HepG2 (cell line): ENCODE measurements at regions not wholly inside any gene's neighbourhood (a gene's known extent, or its start where the extent isn't known, plus 50 kb on each side); places are given as distances from the start of the nearest gene placed in this dataset.

Source experiments
- ATAC-seq: fragments of 200-7000 bp; cut with Tn5 transposase; 3 replicates; pipeline ENCODE4 v1.9.1; 2020; ENCODE audit warnings: mild to moderate bottlenecking, moderate library complexity
- BruUV-seq: library from RNA; stranded (reverse); fragments of 400-500 nt; replicated peaks from 2 replicates; lab custom pipeline; 2021; lab: Mats Ljungman, UMichigan
- CTCF ChIA-PET: fragments of 300-600 bp; formaldehyde crosslinking; extraction: SDS; loops from one replicate; lab custom pipeline; 2021; ENCODE audit warnings: low total read pairs, inconsistent platforms, low intra/inter-chr PET ratio; lab: Yijun Ruan, JAX
- POLR2A ChIA-PET: fragments of 350-600 bp; sonication (Branson Sonifier 250); formaldehyde crosslinking; loops from one replicate; lab custom pipeline; 2020; ENCODE audit warnings: antibody characterized with exemption, inconsistent platforms; lab: Yijun Ruan, JAX
- DNase-seq: peaks from one replicate; pipeline ENCODE4 v3.0.0-alpha.2; 2015; ENCODE audit warnings: low spot score
- FAIRE-seq: peaks from 3 replicates; lab custom pipeline; 2011; peaks lifted over from hg19 to GRCh38; lab: Jason Lieb, UNC
- H2AFZ ChIP-seq: one replicate; pipeline ENCODE4 v1.6.1; 2011; ENCODE audit warnings: low read length, inconsistent platforms
- H3K27ac ChIP-seq: fragments of 300-600 bp; 3 replicates; pipeline ENCODE4 v1.8.0; 2011; ENCODE audit warnings: mixed run types, mild to moderate bottlenecking, mixed read lengths, low read length, inconsistent platforms; ENCODE audit not compliant: insufficient read depth; ENCODE audit errors: extremely low read length
- H3K27me3 ChIP-seq, 2 experiments: fragments of 200-600 bp in 1 of 2; 2 replicates in 1 of 2; 3 replicates in 1 of 2; pipeline versions ENCODE4 v1.6.0 to v1.8.0; 2011; ENCODE audit warnings: low read length in 2 of 2, mild to moderate bottlenecking in 2 of 2, moderate library complexity in 2 of 2, inconsistent platforms in 1 of 2; ENCODE audit not compliant: insufficient read depth in 2 of 2, control insufficient read depth in 1 of 2
- H3K36me3 ChIP-seq, 2 experiments: fragments of 200-600 bp in 1 of 2; replicated peaks in 1 of 2; 2 replicates in 1 of 2; 3 replicates in 1 of 2; pipeline versions ENCODE4 v1.5.1 to v1.8.0; 2011; ENCODE audit warnings: low read length in 2 of 2, inconsistent platforms in 1 of 2; ENCODE audit not compliant: insufficient read depth in 2 of 2, control insufficient read depth in 1 of 2
- H3K4me1 ChIP-seq: 2 replicates; pipeline ENCODE4 v1.5.1; 2012; ENCODE audit warnings: low read length, inconsistent platforms; ENCODE audit not compliant: insufficient read depth
- H3K4me2 ChIP-seq: 2 replicates; pipeline ENCODE4 v1.6.0; 2011; ENCODE audit warnings: low read depth, low read length, inconsistent platforms
- H3K4me3 ChIP-seq, 3 experiments: fragments of 200-600 bp in 1 of 3; sonication (generic), shearing (Covaris generic) in 1 of 3; replicated peaks in 1 of 3; 2 replicates each; pipeline ENCODE4 v1.5.1; 2011 to 2016; ENCODE audit warnings: low read length in 3 of 3, inconsistent platforms in 2 of 3, low read depth in 2 of 3, mild to moderate bottlenecking in 2 of 3, control low read depth in 1 of 3, mixed read lengths in 1 of 3; ENCODE audit not compliant: insufficient read depth in 1 of 3
- H3K79me2 ChIP-seq: one replicate; pipeline ENCODE4 v1.6.1; 2011; ENCODE audit warnings: low read length, inconsistent platforms; ENCODE audit not compliant: insufficient read depth
- H3K9ac ChIP-seq: 2 replicates; pipeline ENCODE4 v1.6.0; 2011; ENCODE audit warnings: mild to moderate bottlenecking, low read depth, low read length, inconsistent platforms; ENCODE audit not compliant: insufficient read depth
- H3K9me3 ChIP-seq: 2 replicates; pipeline ENCODE4 v1.5.1; 2012; ENCODE audit warnings: mild to moderate bottlenecking, low read length
- H4K20me1 ChIP-seq: 2 replicates; pipeline ENCODE4 v1.6.0; 2011; ENCODE audit warnings: inconsistent platforms, mild to moderate bottlenecking, low read length, moderate library complexity; ENCODE audit not compliant: insufficient read depth
- ADNP ChIP-seq: sonication (generic); formaldehyde crosslinking; IDR thresholded peaks from 2 replicates; pipeline ENCODE4 v1.4.0; 2020; ENCODE audit warnings: missing genetic modification reagents
- EED ChIP-seq: sonication (generic); formaldehyde crosslinking; IDR thresholded peaks from 2 replicates; pipeline ENCODE4 v1.5.0; 2020; ENCODE audit warnings: mild to moderate bottlenecking, missing genetic modification reagents
- FLYWCH1 ChIP-seq: sonication (generic); formaldehyde crosslinking; IDR thresholded peaks from 2 replicates; pipeline ENCODE4 v1.8.1; 2023; ENCODE audit warnings: mild to moderate bottlenecking, missing genetic modification reagents
- KAT8 ChIP-seq: IDR thresholded peaks from 2 replicates; pipeline ENCODE4 v1.6.1; 2016; ENCODE audit warnings: missing genetic modification reagents, missing compliant biosample characterization
- PRPF4 ChIP-seq: fragments of 200-400 bp; formaldehyde crosslinking; IDR thresholded peaks from 2 replicates; pipeline ENCODE4 v1.6.1; 2016; ENCODE audit warnings: low read length, low read depth; ENCODE audit not compliant: poor library complexity, severe bottlenecking
- ZNF232 ChIP-seq: sonication (generic); formaldehyde crosslinking; IDR thresholded peaks from 2 replicates; pipeline ENCODE4 v1.4.0; 2020; ENCODE audit warnings: missing genetic modification reagents, borderline replicate concordance
- ZSCAN9 ChIP-seq: IDR thresholded peaks from 2 replicates; pipeline ENCODE4 v1.6.1; 2016; ENCODE audit warnings: borderline replicate concordance
- WGBS: methylation state at CpG from one replicate; pipeline ENCODE4 v1.1.6; 2017; ENCODE audit warnings: low lambda C conversion rate; 5-methylcytosine and 5-hydroxymethylcytosine counted together
- in situ Hi-C: cut with HindIII; loops from 2 replicates; pipeline ENCODE4 v1.10.0; 2017; ENCODE audit warnings: low pct_unique_long_range_greater_than_20kb; ENCODE audit not compliant: extremely low pct_ligation_motif_present
- intact Hi-C: fragments of 100-400 bp; cut with micrococcal nuclease; formaldehyde crosslinking; loops from one replicate; pipeline ENCODE4 v1.10.0; 2022; ENCODE audit not compliant: unreplicated experiment
- TF ChIP-seq, protein P1 (sequence below): sonication (generic); formaldehyde crosslinking; IDR thresholded peaks from 2 replicates; pipeline ENCODE4 v1.8.0; 2022; ENCODE audit warnings: missing genetic modification reagents, mild to moderate bottlenecking, inconsistent platforms, borderline replicate concordance
- TF ChIP-seq, protein P2 (sequence below): IDR thresholded peaks from 2 replicates; pipeline ENCODE4 v1.6.1; 2016; ENCODE audit warnings: mild to moderate bottlenecking, missing biosample characterization, missing genetic modification reagents
- TF ChIP-seq, protein P3 (sequence below): sonication (generic); formaldehyde crosslinking; IDR thresholded peaks from 2 replicates; pipeline ENCODE4 v1.5.0; 2020; ENCODE audit warnings: mild to moderate bottlenecking, missing genetic modification reagents
- TF ChIP-seq, protein P4 (sequence below): sonication (generic); formaldehyde crosslinking; IDR thresholded peaks from 2 replicates; pipeline ENCODE4 v1.5.1; 2020; ENCODE audit warnings: mild to moderate bottlenecking, missing genetic modification reagents, borderline replicate concordance

DNA sequence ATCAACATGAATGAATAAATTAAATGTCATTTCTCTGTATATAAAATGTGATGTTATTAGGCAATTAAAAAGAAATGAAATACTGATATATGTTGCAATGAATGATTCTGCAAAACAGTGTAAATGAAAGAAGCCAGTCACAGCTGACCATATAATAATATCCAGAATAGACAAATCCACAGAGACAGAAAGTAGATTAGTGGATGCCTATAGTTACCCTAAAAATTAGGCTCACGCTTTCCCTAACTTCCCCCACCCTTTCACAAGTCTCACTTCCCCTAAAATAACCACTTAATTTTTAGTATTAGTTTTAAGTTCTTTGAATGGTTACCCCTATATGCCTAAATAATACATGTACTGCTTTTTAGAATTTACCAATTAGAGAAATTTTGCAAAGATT lies 348.9 kb upstream of the FAR2 start (continued):
- TF ChIP-seq, protein P1, sequence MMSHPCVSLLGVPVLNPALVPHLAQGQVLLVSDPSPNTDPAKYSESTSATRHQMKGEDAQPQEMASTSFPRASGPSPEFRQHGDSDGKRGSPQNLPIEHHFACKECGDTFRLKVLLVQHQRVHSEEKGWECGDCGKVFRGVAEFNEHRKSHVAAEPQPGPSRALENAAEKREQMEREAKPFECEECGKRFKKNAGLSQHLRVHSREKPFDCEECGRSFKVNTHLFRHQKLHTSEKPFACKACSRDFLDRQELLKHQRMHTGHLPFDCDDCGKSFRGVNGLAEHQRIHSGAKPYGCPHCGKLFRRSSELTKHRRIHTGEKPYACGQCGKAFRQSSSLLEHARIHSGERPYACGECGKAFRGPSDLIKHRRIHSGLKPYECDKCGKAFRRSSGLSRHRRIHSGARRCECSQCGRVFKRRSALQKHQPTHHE (CRISPR knock-in tag): no peak
- TF ChIP-seq KAT8: no peak
- TF ChIP-seq, all 625 proteins: peak for 0

DNA sequence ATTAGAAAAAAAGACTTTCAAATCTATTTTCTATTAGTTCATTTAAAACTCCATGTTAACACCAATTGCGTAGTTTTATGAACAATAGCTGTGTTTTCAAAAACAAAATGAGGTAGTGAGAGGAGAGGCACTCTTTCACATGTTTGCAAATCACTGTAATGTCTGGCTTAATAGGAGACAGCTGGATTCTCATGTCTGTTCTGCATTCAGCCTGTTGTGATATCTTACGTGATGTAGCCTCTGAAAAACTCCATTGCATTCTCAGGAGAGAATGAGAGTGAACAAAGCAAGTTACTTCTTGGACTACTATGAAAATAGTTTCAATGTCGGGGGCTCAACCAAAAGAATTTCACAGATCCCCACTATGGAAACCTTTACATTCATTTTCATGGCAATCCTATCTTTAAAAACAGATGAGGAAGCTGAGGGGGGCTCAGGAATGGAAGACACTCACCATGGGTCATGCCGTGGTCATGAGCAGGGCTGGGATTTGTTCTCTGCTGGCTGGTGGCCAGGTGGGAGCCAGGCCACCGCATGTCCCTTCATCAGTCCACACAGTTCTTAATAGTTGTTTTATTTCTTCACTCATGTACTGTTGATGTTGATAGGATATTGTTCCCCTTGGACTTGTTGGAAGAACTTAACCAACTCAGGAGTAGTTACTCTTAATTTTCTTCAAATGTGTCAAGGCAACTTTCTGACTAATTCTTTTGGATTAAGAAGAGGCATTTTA lies 346.2 kb upstream of the FAR2 start:
- Histone ChIP-seq H3K27me3 (no peaks in the 10 kb centered on the region), H4K20me1 (no peaks in the 10 kb centered on the region), H3K36me3 (no peaks in the 10 kb centered on the region), H3K4me1 (no peaks in the 10 kb centered on the region), H2AFZ (no peak overlapping the region), H3K4me3 (no peak overlapping the region), H3K4me2 (no peak overlapping the region), H3K9ac (no peak overlapping the region), H3K27ac (no peak overlapping the region), H3K9me3 (no peaks in the 10 kb centered on the region), H3K79me2 (no peaks in the 10 kb centered on the region)
- no peak for DNase-seq
- POLR2A ChIA-PET: no interaction called here
- ATAC-seq: no peak
- WGBS: 7% methylated on average over 5 of the region's 5 CpGs
- in situ Hi-C loops: no loop called here
- TF ChIP-seq ZNF232 (CRISPR knock-in tag) (no peak), EED (CRISPR knock-in tag) (no peak), ADNP (CRISPR knock-in tag) (no peak), PRPF4 (no peak), FLYWCH1 (CRISPR knock-in tag) (no peak), ZSCAN9 (CRISPR knock-in tag) (no peak)
- TF ChIP-seq, protein P2, sequence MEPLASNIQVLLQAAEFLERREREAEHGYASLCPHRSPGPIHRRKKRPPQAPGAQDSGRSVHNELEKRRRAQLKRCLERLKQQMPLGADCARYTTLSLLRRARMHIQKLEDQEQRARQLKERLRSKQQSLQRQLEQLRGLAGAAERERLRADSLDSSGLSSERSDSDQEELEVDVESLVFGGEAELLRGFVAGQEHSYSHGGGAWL (CRISPR knock-in tag): no peak
- TF ChIP-seq, protein P3, sequence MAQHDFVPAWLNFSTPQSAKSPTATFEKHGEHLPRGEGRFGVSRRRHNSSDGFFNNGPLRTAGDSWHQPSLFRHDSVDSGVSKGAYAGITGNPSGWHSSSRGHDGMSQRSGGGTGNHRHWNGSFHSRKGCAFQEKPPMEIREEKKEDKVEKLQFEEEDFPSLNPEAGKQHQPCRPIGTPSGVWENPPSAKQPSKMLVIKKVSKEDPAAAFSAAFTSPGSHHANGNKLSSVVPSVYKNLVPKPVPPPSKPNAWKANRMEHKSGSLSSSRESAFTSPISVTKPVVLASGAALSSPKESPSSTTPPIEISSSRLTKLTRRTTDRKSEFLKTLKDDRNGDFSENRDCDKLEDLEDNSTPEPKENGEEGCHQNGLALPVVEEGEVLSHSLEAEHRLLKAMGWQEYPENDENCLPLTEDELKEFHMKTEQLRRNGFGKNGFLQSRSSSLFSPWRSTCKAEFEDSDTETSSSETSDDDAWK (CRISPR knock-in tag): no peak
- TF ChIP-seq, protein P4, sequence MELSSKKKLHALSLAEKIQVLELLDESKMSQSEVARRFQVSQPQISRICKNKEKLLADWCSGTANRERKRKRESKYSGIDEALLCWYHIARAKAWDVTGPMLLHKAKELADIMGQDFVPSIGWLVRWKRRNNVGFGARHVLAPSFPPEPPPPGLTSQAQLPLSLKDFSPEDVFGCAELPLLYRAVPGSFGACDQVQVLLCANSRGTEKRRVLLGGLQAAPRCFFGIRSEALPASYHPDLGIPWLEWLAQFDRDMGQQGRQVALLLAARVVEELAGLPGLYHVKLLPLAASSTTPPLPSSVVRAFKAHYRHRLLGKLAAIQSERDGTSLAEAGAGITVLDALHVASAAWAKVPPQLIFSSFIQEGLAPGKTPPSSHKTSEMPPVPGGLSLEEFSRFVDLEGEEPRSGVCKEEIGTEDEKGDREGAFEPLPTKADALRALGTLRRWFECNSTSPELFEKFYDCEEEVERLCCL: no peak
- intact Hi-C loops: no loop called here
- no TSS peak for BruUV-seq
- CTCF ChIA-PET: no interaction called here
- FAIRE-seq: no peak
